ENCODE measurements at regions not wholly inside any gene's neighbourhood (a gene's known extent, or its start where the extent isn't known, plus 50 kb on each side); places are given as distances from the start of the nearest gene placed in this dataset.

GRCh38 chr12:107304588-107305532 is 211.5 kb upstream of the CRY1 start:
- TF ChIP-seq EZH2phosphoT487 (conservative IDR thresholded peaks at IDR 0.05; ENCODE audit: low read length) (no peak), CTCF (IDR thresholded peaks at IDR 0.05; ENCODE audit: insufficient read depth, low read length, poor library complexity, severe bottlenecking) (no peak)

Data from SU-DHL-6 (cell line).